ENCODE measurements at regions not wholly inside any gene's neighbourhood (a gene's known extent, or its start where the extent isn't known, plus 50 kb on each side); places are given as distances from the start of the nearest gene placed in this dataset.

- no peak for TF ChIP-seq POLR2A (IDR thresholded peaks at IDR 0.05)
- TF ChIP-seq CTCF (IDR thresholded peaks at IDR 0.05) = no peak
Observed at GRCh38 chr4:1474126-1475090, 68.2 kb upstream of the NKX1-1 start.

Data from testis (tissue), 2 donors.